PC-9 (cell line): ENCODE measurements at regions not wholly inside any gene's neighbourhood (a gene's known extent, or its start where the extent isn't known, plus 50 kb on each side); places are given as distances from the start of the nearest gene placed in this dataset.

Experiments
- BruUV-seq: library from RNA; stranded (reverse); fragments of 400-500 nt; replicated peaks from 2 replicates; lab custom pipeline; 2021; lab: Mats Ljungman, UMichigan
- CTCF ChIA-PET: fragments of 300-600 bp; sonication (Branson Sonifier 250); formaldehyde crosslinking; loops from one replicate; lab custom pipeline; 2022; ENCODE audit warnings: antibody characterized with exemption; lab: Charles Lee
- POLR2A ChIA-PET: fragments of 300-600 bp; sonication (Branson Sonifier 250); formaldehyde crosslinking; loops from one replicate; lab custom pipeline; 2022; ENCODE audit warnings: antibody characterized with exemption; ENCODE audit not compliant: unreplicated experiment; lab: Charles Lee
- DNase-seq, 2 experiments: peaks; one replicate each; pipeline versions ENCODE4 v3.0.0 to v3.0.0-alpha.2; 2015 to 2022; ENCODE audit warnings: mixed read lengths in 1 of 2
- H2AFZ ChIP-seq: fragments of 200-600 bp; sonication (generic); 2 replicates; pipeline ENCODE4 v1.8.1; 2017; ENCODE audit warnings: antibody characterized with exemption
- H3F3A ChIP-seq: fragments of 200-600 bp; sonication (generic); 2 replicates; pipeline ENCODE4 v1.8.1; 2017; ENCODE audit warnings: antibody characterized with exemption, mild to moderate bottlenecking, low read depth; ENCODE audit not compliant: insufficient read depth
- H3K27ac ChIP-seq: fragments of 200-600 bp; sonication (generic); 2 replicates; pipeline ENCODE4 v1.6.1; 2016; ENCODE audit warnings: mixed run types
- H3K27me3 ChIP-seq: fragments of 200-600 bp; sonication (generic); 2 replicates; pipeline ENCODE4 v1.6.1; 2016; ENCODE audit warnings: low read depth, mixed run types; ENCODE audit not compliant: insufficient read depth
- H3K36me3 ChIP-seq: fragments of 200-600 bp; sonication (generic); 2 replicates; pipeline ENCODE4 v1.6.1; 2016; ENCODE audit warnings: low read depth, mixed run types
- H3K4me1 ChIP-seq: fragments of 200-600 bp; sonication (generic); replicated peaks from 2 replicates; pipeline ENCODE4 v1.6.1; 2016; ENCODE audit warnings: mixed run types; ENCODE audit not compliant: insufficient read depth
- H3K4me2 ChIP-seq: fragments of 200-600 bp; sonication (generic); 2 replicates; pipeline ENCODE4 v1.6.1; 2017; ENCODE audit warnings: mixed run types
- H3K4me3 ChIP-seq: fragments of 200-600 bp; sonication (generic); 2 replicates; pipeline ENCODE4 v1.6.1; 2016; ENCODE audit warnings: mixed run types
- H3K79me2 ChIP-seq: fragments of 200-600 bp; sonication (generic); 2 replicates; pipeline ENCODE4 v1.6.1; 2017; ENCODE audit warnings: low read depth, mixed run types
- H3K9me2 ChIP-seq: fragments of 200-600 bp; sonication (generic); 2 replicates; pipeline ENCODE4 v1.8.1; 2017; ENCODE audit warnings: mild to moderate bottlenecking; ENCODE audit not compliant: insufficient read depth
- H3K9me3 ChIP-seq: fragments of 200-600 bp; sonication (generic); 2 replicates; pipeline ENCODE4 v1.8.1; 2016; ENCODE audit warnings: low read depth; ENCODE audit not compliant: insufficient read depth
- H4K20me1 ChIP-seq: fragments of 200-600 bp; sonication (generic); 2 replicates; pipeline ENCODE4 v1.8.1; 2017; ENCODE audit not compliant: insufficient read depth
- CTCF ChIP-seq: fragments of 200-600 bp; sonication (generic); conservative IDR thresholded peaks from 2 replicates; pipeline ENCODE4 v1.6.1; 2017; ENCODE audit warnings: mixed run types, antibody characterized with exemption, mild to moderate bottlenecking, moderate library complexity
- EZH2 ChIP-seq: fragments of 200-600 bp; sonication (generic); IDR thresholded peaks from 2 replicates; pipeline ENCODE4 v1.8.0; 2017; ENCODE audit warnings: antibody characterized with exemption, low read depth
- intact Hi-C: fragments of 100-400 bp; cut with micrococcal nuclease; formaldehyde crosslinking; loops from one replicate; pipeline ENCODE4 v1.10.0; 2022; ENCODE audit not compliant: unreplicated experiment

GRCh38 chr3:190746531-190746930 is 116.0 kb downstream of the GMNC start:
- ChIA-PET CTCF (no interaction called here), POLR2A (no interaction called here)
- no peak for TF ChIP-seq CTCF
- no peak for TF ChIP-seq EZH2

DNA sequence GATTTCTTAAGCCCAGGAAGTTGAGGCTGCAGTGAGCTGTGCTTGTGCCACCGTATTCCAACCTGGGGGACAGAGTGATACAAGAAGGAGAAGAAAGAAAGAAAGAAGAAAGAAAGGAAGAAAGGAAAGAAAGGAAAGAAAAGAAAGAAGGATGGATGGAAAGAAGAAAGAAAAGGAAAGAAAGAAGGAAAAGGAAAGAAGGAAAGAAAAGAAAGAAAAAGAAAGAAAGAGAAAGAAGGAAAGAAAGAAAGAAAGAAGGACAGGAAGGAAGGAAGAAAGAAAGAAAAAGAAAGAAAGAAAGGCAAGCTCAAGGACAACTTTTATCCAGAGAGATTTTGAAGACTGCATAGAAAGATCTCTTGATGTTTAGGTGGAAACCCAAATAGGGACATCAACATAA is 120.7 kb downstream of the GMNC start:
- Histone ChIP-seq H3K4me1 (no peaks in the 10 kb centered on the region), H3K27me3 (no peaks in the 10 kb centered on the region), H3F3A (no peaks in the 10 kb centered on the region), H3K79me2 (no peaks in the 10 kb centered on the region), H3K4me2 (no peak overlapping the region), H4K20me1 (no peaks in the 10 kb centered on the region), H3K36me3 (no peaks in the 10 kb centered on the region), H3K9me2 (no peaks in the 10 kb centered on the region), H3K4me3 (no peak overlapping the region), H3K27ac (no peak overlapping the region), H3K9me3 (no peaks in the 10 kb centered on the region), H2AFZ (no peak overlapping the region)
- intact Hi-C loops = no loop called here
- no peak for DNase-seq
- TF ChIP-seq CTCF (no peak), EZH2 (no peak)
- no TSS peak for BruUV-seq
- CTCF ChIA-PET = interaction anchor here (0.7 kb wide), 1 partner anchor 1786 kb away, joined by 4 read pairs; no protein-coding TSS in a partner anchor
- POLR2A ChIA-PET = no interaction called here

More at GRCh38 chr3:190746531-190746930, 116.0 kb downstream of the GMNC start:
- Histone ChIP-seq H3F3A (no peaks in the 10 kb centered on the region), H3K79me2 (no peaks in the 10 kb centered on the region), H3K9me2 (no peaks in the 10 kb centered on the region), H3K27ac (no peak overlapping the region), H3K36me3 (no peaks in the 10 kb centered on the region), H4K20me1 (no peaks in the 10 kb centered on the region), H3K4me3 (no peak overlapping the region), H3K4me1 (no peaks in the 10 kb centered on the region), H3K4me2 (no peak overlapping the region), H3K9me3 (no peaks in the 10 kb centered on the region), H3K27me3 (no peaks in the 10 kb centered on the region), H2AFZ (peak overlapping the region; percentile 44; the same call in 1 of the 2 replicates)
- no peak for DNase-seq
- intact Hi-C loops = no loop called here
- BruUV-seq = no TSS peak

GRCh38 chr3:190739641-190740185 is 122.8 kb downstream of the GMNC start:
- no TSS peak for BruUV-seq
- TF ChIP-seq EZH2 (no peak), CTCF (no peak)
- no peaks in the 10 kb centered on the region for H3K36me3 ChIP-seq
- no peaks in the 10 kb centered on the region for H3K9me2 ChIP-seq
- H2AFZ ChIP-seq = peak overlapping the region; percentile 29; the same call in 1 of the 2 replicates
- H3K27ac ChIP-seq = no peak overlapping the region
- no peak overlapping the region for H3K4me2 ChIP-seq
- H3F3A ChIP-seq = no peaks in the 10 kb centered on the region
- H4K20me1 ChIP-seq = no peaks in the 10 kb centered on the region
- POLR2A ChIA-PET = no interaction called here
- CTCF ChIA-PET = no interaction called here
- no peak for DNase-seq
- no peaks in the 10 kb centered on the region for H3K9me3 ChIP-seq
- intact Hi-C loops = no loop called here
- no peaks in the 10 kb centered on the region for H3K27me3 ChIP-seq
- no peaks in the 10 kb centered on the region for H3K79me2 ChIP-seq
- no peak overlapping the region for H3K4me3 ChIP-seq
- no peaks in the 10 kb centered on the region for H3K4me1 ChIP-seq
